Gastroesophageal sphincter (tissue), 4 donors: ENCODE measurements at regions not wholly inside any gene's neighbourhood (a gene's known extent, or its start where the extent isn't known, plus 50 kb on each side); places are given as distances from the start of the nearest gene placed in this dataset.

Source experiments
- ATAC-seq: fragments of 150-250 bp; one replicate; pipeline ENCODE4 v1.9.1; 2016; ENCODE audit warnings: mild to moderate bottlenecking, moderate library complexity
- H3K27ac ChIP-seq, 4 donors: fragments of 200-600 bp; sonication (generic) in 3 of 4; 1 replicate in 3 of 4; 2 replicates in 1 of 4; pipeline ENCODE4 v1.5.1; 2016 to 2019
- H3K27me3 ChIP-seq: fragments of 200-600 bp; sonication (generic); one replicate; pipeline ENCODE4 v1.5.1; 2019
- H3K36me3 ChIP-seq, 2 donors: fragments of 200-600 bp; sonication (generic); one replicate each; pipeline ENCODE4 v1.5.1; 2019; ENCODE audit warnings: control low read depth in 1 of 2
- H3K4me1 ChIP-seq, 3 donors: fragments of 200-600 bp; sonication (generic); 1 replicate in 2 of 3; 2 replicates in 1 of 3; pipeline ENCODE4 v1.5.1; 2016 to 2019; ENCODE audit warnings: control low read depth in 2 of 3
- H3K4me3 ChIP-seq, 2 donors: fragments of 200-600 bp; sonication (generic); one replicate each; pipeline ENCODE4 v1.5.1; 2019; ENCODE audit warnings: mild to moderate bottlenecking in 1 of 2, moderate library complexity in 1 of 2
- H3K9me3 ChIP-seq, 3 donors: fragments of 200-600 bp; sonication (generic); one replicate each; pipeline ENCODE4 v1.5.1; 2017 to 2019; ENCODE audit warnings: control low read depth in 2 of 3
- CTCF ChIP-seq, 4 experiments: fragments of 200-600 bp in 2 of 4; fragments of 450-650 bp in 2 of 4; sonication (generic) in 1 of 4; IDR thresholded peaks; one replicate each; pipeline ENCODE4 v1.5.1; 2017 to 2019; ENCODE audit warnings: antibody characterized with exemption in 4 of 4, mild to moderate bottlenecking in 2 of 4, moderate library complexity in 2 of 4
- EP300 ChIP-seq: sonication (generic); formaldehyde crosslinking; IDR thresholded peaks from one replicate; pipeline ENCODE4 v1.6.1; 2017; ENCODE audit warnings: antibody characterized with exemption, mild to moderate bottlenecking
- POLR2A ChIP-seq, 2 donors: fragments of 450-650 bp; IDR thresholded peaks; one replicate each; pipeline ENCODE4 v1.6.1; 2017; ENCODE audit warnings: antibody characterized with exemption in 2 of 2, mild to moderate bottlenecking in 2 of 2, moderate library complexity in 1 of 2
- POLR2AphosphoS5 ChIP-seq: sonication (generic); formaldehyde crosslinking; IDR thresholded peaks from one replicate; pipeline ENCODE4 v1.6.1; 2017; ENCODE audit warnings: antibody characterized with exemption
- WGBS, 2 donors: methylation state at CpG; one replicate each; pipeline ENCODE4 v1.1.5; 2018; ENCODE audit warnings: low coverage in 1 of 2; 5-methylcytosine and 5-hydroxymethylcytosine counted together

GRCh38 chr2:59080451-59081181 lies 839.5 kb upstream of the FANCL start:
- peaks cover 0 to 4% (median 0%) of the 10 kb centered on the region in 3 donors for H3K4me1 ChIP-seq
- TF ChIP-seq CTCF (IDR thresholded peaks at IDR 0.05) (no peak), POLR2AphosphoS5 (no peak), EP300 (no peak), POLR2A (IDR thresholded peaks at IDR 0.05) (no peak)
- no peak overlapping the region for H3K27ac ChIP-seq
- WGBS, 2 donors, result 65 to 76% methylated on average over 3 to 4 of the region's 4 CpGs
- H3K27me3 ChIP-seq, result no peaks in the 10 kb centered on the region
- H3K36me3 ChIP-seq, result no peaks in the 10 kb centered on the region
- H3K4me3 ChIP-seq, result no peak overlapping the region
- H3K9me3 ChIP-seq, result no peaks in the 10 kb centered on the region
- ATAC-seq, result no peak

- no peak for ATAC-seq
- H3K27me3 ChIP-seq, result no peaks in the 10 kb centered on the region
- no peaks in the 10 kb centered on the region for H3K9me3 ChIP-seq
- no peak overlapping the region for H3K4me3 ChIP-seq
- WGBS, 2 donors, result 62 to 93% methylated on average over 5 to 6 of the region's 6 CpGs
- H3K4me1 ChIP-seq, result peaks cover 0 to 4% (median 0%) of the 10 kb centered on the region in 3 donors
- H3K27ac ChIP-seq, result no peak overlapping the region
- no peak for TF ChIP-seq CTCF (IDR thresholded peaks at IDR 0.05)
- TF ChIP-seq POLR2AphosphoS5, result no peak
- TF ChIP-seq EP300, result no peak
- no peak for TF ChIP-seq POLR2A (IDR thresholded peaks at IDR 0.05)
- no peaks in the 10 kb centered on the region for H3K36me3 ChIP-seq
Measured at GRCh38 chr2:59077981-59078531, 836.9 kb upstream of the FANCL start.

GRCh38 chr2:59077026-59077725 lies 836.1 kb upstream of the FANCL start:
- ATAC-seq, result no peak
- no peaks in the 10 kb centered on the region for H3K27me3 ChIP-seq
- no peaks in the 10 kb centered on the region for H3K36me3 ChIP-seq
- no peak overlapping the region for H3K27ac ChIP-seq
- 72 to 76% methylated on average over 6 of the region's 6 CpGs for WGBS, 2 donors
- H3K4me1 ChIP-seq, result peaks cover 0 to 4% (median 0%) of the 10 kb centered on the region in 3 donors
- H3K9me3 ChIP-seq, result no peaks in the 10 kb centered on the region
- no peak for TF ChIP-seq POLR2AphosphoS5
- no peak for TF ChIP-seq EP300
- TF ChIP-seq POLR2A (IDR thresholded peaks at IDR 0.05), result no peak
- no peak for TF ChIP-seq CTCF (IDR thresholded peaks at IDR 0.05)
- no peak overlapping the region for H3K4me3 ChIP-seq

- no peak for ATAC-seq
- TF ChIP-seq POLR2A (IDR thresholded peaks at IDR 0.05) (no peak), CTCF (IDR thresholded peaks at IDR 0.05) (no peak), POLR2AphosphoS5 (no peak), EP300 (no peak)
- Histone ChIP-seq H3K36me3 (no peaks in the 10 kb centered on the region), H3K4me3 (no peak overlapping the region), H3K9me3 (peaks cover 0 to 8% (median 0%) of the 10 kb centered on the region in 3 donors), H3K4me1 (peaks cover 0 to 4% (median 0%) of the 10 kb centered on the region in 3 donors), H3K27me3 (no peaks in the 10 kb centered on the region), H3K27ac (no peak overlapping the region)
- 32 to 43% methylated on average over 5 of the region's 5 CpGs for WGBS, 2 donors
Measured at GRCh38 chr2:59076079-59076619, 835.0 kb upstream of the FANCL start.
